ENCODE measurements at regions not wholly inside any gene's neighbourhood (a gene's known extent, or its start where the extent isn't known, plus 50 kb on each side); places are given as distances from the start of the nearest gene placed in this dataset.

- H3K27ac ChIP-seq (ENCODE audit: extremely low read length, insufficient read depth, low read length) = no peak overlapping the region
- TF ChIP-seq SETDB1 (CRISPR knock-in tag; IDR thresholded peaks at IDR 0.05; ENCODE audit: borderline replicate concordance) = no peak
- CTCF ChIA-PET (ENCODE audit: low intra/inter-chr PET ratio, low total read pairs) = no interaction called here
- no peak for DNase-seq (ENCODE audit: low spot score)
- no peaks in the 10 kb centered on the region for H3K9me3 ChIP-seq (ENCODE audit: low read length)
- POLR2A ChIA-PET = no interaction called here
- peaks cover 2 to 15% of the 10 kb centered on the region in 2 experiments; a peak in 2 of 5 replicates for H3K27me3 ChIP-seq (ENCODE audit: control insufficient read depth in 1 of 2, insufficient read depth in 2 of 2, low read length in 2 of 2)
- no TSS peak for BruUV-seq (replicated peaks)
- H4K20me1 ChIP-seq (ENCODE audit: insufficient read depth, low read length) = no peaks in the 10 kb centered on the region
- WGBS (ENCODE audit: low lambda C conversion rate) = 41% methylated on average over 6 of the region's 17 CpGs
- no peak for ATAC-seq
- peaks cover 17% of the 10 kb centered on the region for H3K4me1 ChIP-seq (ENCODE audit: insufficient read depth, low read length)
- no peak overlapping the region for H3K4me2 ChIP-seq (ENCODE audit: low read depth, low read length)
- no peak overlapping the region for H3K9ac ChIP-seq (ENCODE audit: insufficient read depth, low read depth, low read length)
- no peak overlapping the region for H2AFZ ChIP-seq (ENCODE audit: low read length)
- in situ Hi-C loops (cut with HindIII; ENCODE audit: extremely low pct_ligation_motif_present, low pct_unique_long_range_greater_than_20kb) = no loop called here
- H3K36me3 ChIP-seq (replicated peaks in 1 of 2; ENCODE audit: control insufficient read depth in 1 of 2, insufficient read depth in 2 of 2, low read length in 2 of 2) = no peaks in the 10 kb centered on the region
- no peak for FAIRE-seq
- no peaks in the 10 kb centered on the region for H3K79me2 ChIP-seq (ENCODE audit: insufficient read depth, low read length)
- H3K4me3 ChIP-seq (replicated peaks in 1 of 3; ENCODE audit: insufficient read depth in 1 of 3, low read depth in 2 of 3, low read length in 3 of 3) = no peak overlapping the region
- intact Hi-C loops (cut with micrococcal nuclease; ENCODE audit: unreplicated experiment) = loop anchor here (2.0 kb wide), 1 partner anchor 15 kb away; no protein-coding TSS in a partner anchor
These were observed 71.2 kb upstream of the RUNX3 start for GRCh38 chr1:25001125-25001915.

GRCh38 chr1:24999906-25000305, 69.8 kb upstream of the RUNX3 start:
- Histone ChIP-seq H3K27me3 (ENCODE audit: control insufficient read depth in 1 of 2, insufficient read depth in 2 of 2, low read length in 2 of 2) (peaks cover 0 to 3% of the 10 kb centered on the region in 2 experiments; a peak in 2 of 5 replicates), H3K27ac (ENCODE audit: extremely low read length, insufficient read depth, low read length) (no peak overlapping the region), H2AFZ (ENCODE audit: low read length) (no peak overlapping the region), H3K4me3 (replicated peaks in 1 of 3; ENCODE audit: insufficient read depth in 1 of 3, low read depth in 2 of 3, low read length in 3 of 3) (no peak overlapping the region), H3K9me3 (ENCODE audit: low read length) (no peaks in the 10 kb centered on the region), H3K4me2 (ENCODE audit: low read depth, low read length) (no peak overlapping the region), H3K79me2 (ENCODE audit: insufficient read depth, low read length) (no peaks in the 10 kb centered on the region), H3K4me1 (ENCODE audit: insufficient read depth, low read length) (peaks cover 12% of the 10 kb centered on the region), H4K20me1 (ENCODE audit: insufficient read depth, low read length) (no peaks in the 10 kb centered on the region), H3K36me3 (replicated peaks in 1 of 2; ENCODE audit: control insufficient read depth in 1 of 2, insufficient read depth in 2 of 2, low read length in 2 of 2) (no peaks in the 10 kb centered on the region), H3K9ac (ENCODE audit: insufficient read depth, low read depth, low read length) (no peak overlapping the region)
- intact Hi-C loops (cut with micrococcal nuclease; ENCODE audit: unreplicated experiment) = loop anchor here (2.0 kb wide), 1 partner anchor 13 kb away; no protein-coding TSS in a partner anchor
- in situ Hi-C loops (cut with HindIII; ENCODE audit: extremely low pct_ligation_motif_present, low pct_unique_long_range_greater_than_20kb) = no loop called here
- ATAC-seq (no peak), DNase-seq (ENCODE audit: low spot score) (no peak), FAIRE-seq (no peak)
- TF ChIP-seq ZBTB44 (CRISPR knock-in tag; IDR thresholded peaks at IDR 0.05) (no peak), GFI1 (CRISPR knock-in tag; IDR thresholded peaks at IDR 0.05; ENCODE audit: borderline replicate concordance) (no peak), ZMAT5 (CRISPR knock-in tag; IDR thresholded peaks at IDR 0.05; ENCODE audit: borderline replicate concordance, low read depth) (no peak), SAP130 (CRISPR knock-in tag; IDR thresholded peaks at IDR 0.05; ENCODE audit: low read depth) (no peak), ZNF264 (CRISPR knock-in tag; IDR thresholded peaks at IDR 0.05) (no peak), SMC3 (IDR thresholded peaks at IDR 0.05; ENCODE audit: low read length) (no peak), ZBTB3 (CRISPR knock-in tag; IDR thresholded peaks at IDR 0.05; ENCODE audit: borderline replicate concordance, low read depth) (no peak), ZBTB20 (CRISPR knock-in tag; IDR thresholded peaks at IDR 0.05; ENCODE audit: borderline replicate concordance, low read depth) (no peak), ZNF550 (CRISPR knock-in tag; IDR thresholded peaks at IDR 0.05; ENCODE audit: borderline replicate concordance) (no peak), SRF (IDR thresholded peaks at IDR 0.05; ENCODE audit: low read depth, low read length) (no peak), SIN3A (IDR thresholded peaks at IDR 0.05; ENCODE audit: borderline replicate concordance, low read depth, low read length) (no peak)
- WGBS (ENCODE audit: low lambda C conversion rate) = 15% methylated on average over 4 of the region's 4 CpGs
- BruUV-seq (replicated peaks) = no TSS peak
- POLR2A ChIA-PET = no interaction called here
- CTCF ChIA-PET (ENCODE audit: low intra/inter-chr PET ratio, low total read pairs) = no interaction called here

Measured in HepG2 (cell line).